Osteocyte (in vitro differentiated cells): ENCODE measurements at regions not wholly inside any gene's neighbourhood (a gene's known extent, or its start where the extent isn't known, plus 50 kb on each side); places are given as distances from the start of the nearest gene placed in this dataset.
"Not testable (repeated sequence)": the region's sequence is repeated elsewhere in the genome, so short reads cannot be mapped to it uniquely, and the experiment has no call there.

Experiments
- DNase-seq: peaks from one replicate; pipeline ENCODE4 v3.0.0; 2021; ENCODE audit warnings: mixed read lengths; ENCODE audit not compliant: unreplicated experiment; ENCODE audit errors: extremely low spot score
- H3K27ac Mint-ChIP-seq: one replicate; pipeline ENCODE4 v1.8.0; 2021; ENCODE audit warnings: mild to moderate bottlenecking, mixed read lengths; ENCODE audit not compliant: unreplicated experiment
- H3K27me3 Mint-ChIP-seq: one replicate; pipeline ENCODE4 v1.8.0; 2021; ENCODE audit warnings: mixed read lengths; ENCODE audit not compliant: unreplicated experiment
- H3K36me3 Mint-ChIP-seq: one replicate; pipeline ENCODE4 v1.8.0; 2021; ENCODE audit warnings: mixed read lengths; ENCODE audit not compliant: unreplicated experiment
- H3K4me1 Mint-ChIP-seq: one replicate; pipeline ENCODE4 v1.8.0; 2021; ENCODE audit warnings: mixed read lengths; ENCODE audit not compliant: unreplicated experiment
- H3K4me3 Mint-ChIP-seq: one replicate; pipeline ENCODE4 v1.8.0; 2021; ENCODE audit warnings: mild to moderate bottlenecking, moderate library complexity, mixed read lengths; ENCODE audit not compliant: unreplicated experiment
- H3K9me3 Mint-ChIP-seq: one replicate; pipeline ENCODE4 v1.8.0; 2021; ENCODE audit warnings: mixed read lengths; ENCODE audit not compliant: unreplicated experiment
- TF ChIP-seq, protein P1 (sequence below): fragments of 200-600 bp; sonication (generic); IDR thresholded peaks from 2 replicates; pipeline ENCODE4 v1.5.0; 2021; ENCODE audit warnings: antibody characterized with exemption, mild to moderate bottlenecking, moderate library complexity

- TF ChIP-seq, protein P1, sequence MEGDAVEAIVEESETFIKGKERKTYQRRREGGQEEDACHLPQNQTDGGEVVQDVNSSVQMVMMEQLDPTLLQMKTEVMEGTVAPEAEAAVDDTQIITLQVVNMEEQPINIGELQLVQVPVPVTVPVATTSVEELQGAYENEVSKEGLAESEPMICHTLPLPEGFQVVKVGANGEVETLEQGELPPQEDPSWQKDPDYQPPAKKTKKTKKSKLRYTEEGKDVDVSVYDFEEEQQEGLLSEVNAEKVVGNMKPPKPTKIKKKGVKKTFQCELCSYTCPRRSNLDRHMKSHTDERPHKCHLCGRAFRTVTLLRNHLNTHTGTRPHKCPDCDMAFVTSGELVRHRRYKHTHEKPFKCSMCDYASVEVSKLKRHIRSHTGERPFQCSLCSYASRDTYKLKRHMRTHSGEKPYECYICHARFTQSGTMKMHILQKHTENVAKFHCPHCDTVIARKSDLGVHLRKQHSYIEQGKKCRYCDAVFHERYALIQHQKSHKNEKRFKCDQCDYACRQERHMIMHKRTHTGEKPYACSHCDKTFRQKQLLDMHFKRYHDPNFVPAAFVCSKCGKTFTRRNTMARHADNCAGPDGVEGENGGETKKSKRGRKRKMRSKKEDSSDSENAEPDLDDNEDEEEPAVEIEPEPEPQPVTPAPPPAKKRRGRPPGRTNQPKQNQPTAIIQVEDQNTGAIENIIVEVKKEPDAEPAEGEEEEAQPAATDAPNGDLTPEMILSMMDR, result no peak
- DNase-seq, result no peak
- no peaks in the 10 kb centered on the region for H3K27me3 Mint-ChIP-seq
- H3K4me3 Mint-ChIP-seq, result no peak overlapping the region
- no peaks in the 10 kb centered on the region for H3K36me3 Mint-ChIP-seq
- H3K4me1 Mint-ChIP-seq, result no peaks in the 10 kb centered on the region
- peaks cover 4% of the 10 kb centered on the region for H3K9me3 Mint-ChIP-seq
- no peak overlapping the region for H3K27ac Mint-ChIP-seq
Measured at GRCh38 chr10:10758306-10758705, 259.4 kb upstream of the CELF2 start.

DNA sequence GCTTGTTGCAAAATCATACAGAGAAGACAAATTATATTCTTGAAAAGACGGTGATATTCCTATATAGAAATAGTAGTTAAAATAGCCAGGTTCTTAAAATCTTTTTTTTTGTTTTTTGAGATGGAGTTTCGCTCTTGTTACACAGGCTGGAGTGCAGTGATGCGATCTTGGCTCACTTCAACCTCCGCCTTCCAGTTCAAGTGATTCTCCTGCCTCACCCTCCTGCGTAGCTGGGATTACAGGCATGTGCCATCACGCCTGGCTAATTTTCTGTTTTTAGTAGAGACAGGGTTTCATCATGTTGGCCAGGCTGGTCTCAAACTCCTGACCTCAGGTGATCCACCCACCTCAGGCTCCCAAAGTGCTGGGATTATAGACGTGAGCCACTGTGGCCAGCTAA, 257.9 kb upstream of the CELF2 start:
- not testable (repeated sequence) for H3K9me3 Mint-ChIP-seq, H3K27ac Mint-ChIP-seq, DNase-seq, H3K4me3 Mint-ChIP-seq, H3K27me3 Mint-ChIP-seq, H3K4me1 Mint-ChIP-seq, H3K36me3 Mint-ChIP-seq

GRCh38 chr10:10765017-10765416, 252.7 kb upstream of the CELF2 start:
- no peak for DNase-seq
- TF ChIP-seq, protein P1, result no peak
- H3K27me3 Mint-ChIP-seq, result no peaks in the 10 kb centered on the region
- H3K4me1 Mint-ChIP-seq, result no peaks in the 10 kb centered on the region
- no peaks in the 10 kb centered on the region for H3K36me3 Mint-ChIP-seq
- H3K4me3 Mint-ChIP-seq, result no peak overlapping the region
- no peak overlapping the region for H3K27ac Mint-ChIP-seq
- H3K9me3 Mint-ChIP-seq, result peaks cover 4% of the 10 kb centered on the region

DNA sequence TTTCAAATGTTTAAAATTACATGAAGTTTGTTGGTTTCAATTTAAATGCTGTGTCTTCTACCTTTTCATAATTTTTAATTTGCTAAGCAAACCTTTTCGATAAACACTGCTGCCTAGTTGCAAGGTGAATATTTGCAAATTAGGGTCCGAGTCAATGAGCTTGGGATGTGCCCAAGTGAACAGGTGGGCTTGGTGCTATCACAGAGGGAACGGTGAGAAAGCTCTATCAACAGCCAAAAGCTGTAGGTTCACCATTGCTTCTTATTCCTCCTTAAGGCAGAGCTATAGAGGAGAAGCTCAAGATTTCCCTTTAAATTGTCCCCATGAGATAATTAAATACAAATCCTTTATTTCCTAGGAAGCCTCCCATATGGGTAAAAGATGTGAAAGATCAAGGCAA, 245.3 kb upstream of the CELF2 start:
- peaks cover 4% of the 10 kb centered on the region for H3K4me1 Mint-ChIP-seq
- no peak overlapping the region for H3K4me3 Mint-ChIP-seq
- H3K27ac Mint-ChIP-seq, result no peak overlapping the region
- TF ChIP-seq, protein P1, result no peak
- no peak for DNase-seq
- peaks cover under 1% of the 10 kb centered on the region for H3K36me3 Mint-ChIP-seq
- H3K27me3 Mint-ChIP-seq, result no peaks in the 10 kb centered on the region
- no peaks in the 10 kb centered on the region for H3K9me3 Mint-ChIP-seq

- TF ChIP-seq, protein P1, result no peak
- no peak overlapping the region for H3K4me3 Mint-ChIP-seq
- no peaks in the 10 kb centered on the region for H3K27me3 Mint-ChIP-seq
- H3K4me1 Mint-ChIP-seq, result peaks cover 5% of the 10 kb centered on the region
- H3K27ac Mint-ChIP-seq, result no peak overlapping the region
- no peak for DNase-seq
- peaks cover 6% of the 10 kb centered on the region for H3K36me3 Mint-ChIP-seq
- H3K9me3 Mint-ChIP-seq, result no peaks in the 10 kb centered on the region
Measured at GRCh38 chr10:10772874-10773508, 244.7 kb upstream of the CELF2 start.

DNA sequence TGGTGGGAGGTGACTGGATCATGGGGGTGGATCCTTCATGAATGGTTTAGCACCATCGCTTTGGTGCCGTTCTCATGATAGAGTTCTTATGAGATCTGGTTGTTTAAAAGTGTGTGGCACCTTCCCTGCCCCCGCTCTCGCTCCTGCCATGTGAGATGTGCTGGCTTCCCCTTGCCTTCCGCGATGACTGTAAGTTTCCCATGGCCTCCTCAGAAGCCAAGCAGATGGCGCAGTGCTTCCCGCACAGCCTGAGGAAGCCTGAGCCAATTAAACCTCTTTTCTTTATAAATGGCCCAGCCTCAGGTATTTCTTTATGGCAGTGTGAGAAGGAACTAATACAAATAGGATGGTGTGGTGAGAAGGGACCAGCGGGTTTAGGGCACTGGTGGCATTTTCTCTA, 243.3 kb upstream of the CELF2 start:
- Mint-ChIP-seq H3K4me1 (peaks cover 5% of the 10 kb centered on the region), H3K27ac (no peak overlapping the region), H3K9me3 (no peaks in the 10 kb centered on the region), H3K27me3 (no peaks in the 10 kb centered on the region), H3K36me3 (peaks cover 6% of the 10 kb centered on the region), H3K4me3 (no peak overlapping the region)
- no peak for DNase-seq
- TF ChIP-seq, protein P1, result no peak
